ENCODE measurements at regions not wholly inside any gene's neighbourhood (a gene's known extent, or its start where the extent isn't known, plus 50 kb on each side); places are given as distances from the start of the nearest gene placed in this dataset.
A peak's percentile ranks its signal among the peaks of the same experiment; 100 is the strongest.

DNA sequence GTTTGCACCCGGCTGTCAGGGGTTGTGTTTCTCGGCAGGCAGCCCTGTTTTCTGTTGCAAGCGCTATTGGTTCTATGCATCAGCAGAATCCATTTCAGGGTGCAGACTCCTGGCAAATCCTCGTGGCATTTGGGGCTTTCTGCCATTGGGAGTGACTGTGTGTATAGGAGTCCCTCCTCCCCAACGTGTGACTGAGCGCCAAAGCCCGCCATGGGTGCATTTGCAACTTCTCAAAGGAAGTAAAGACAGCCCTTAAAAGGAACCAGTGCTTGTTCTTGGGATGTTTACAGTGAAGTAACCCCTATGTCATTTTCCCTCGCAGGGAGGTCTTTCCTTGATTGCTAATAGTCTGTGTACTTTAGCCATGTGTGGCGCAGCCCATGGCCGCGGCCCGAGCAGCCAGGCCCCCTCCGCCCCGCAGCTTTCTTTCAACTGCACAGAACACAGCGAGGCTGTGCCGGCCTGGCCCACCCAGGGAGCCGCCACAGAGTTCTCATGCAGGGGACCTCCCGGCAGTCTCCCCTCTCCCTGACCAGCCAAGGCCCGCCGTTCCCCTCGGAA lies 175.6 kb downstream of the HSD17B3 start:
- H3K4me3 ChIP-seq: no peak overlapping the region
- ATAC-seq: no peak
- TF ChIP-seq, protein P1, sequence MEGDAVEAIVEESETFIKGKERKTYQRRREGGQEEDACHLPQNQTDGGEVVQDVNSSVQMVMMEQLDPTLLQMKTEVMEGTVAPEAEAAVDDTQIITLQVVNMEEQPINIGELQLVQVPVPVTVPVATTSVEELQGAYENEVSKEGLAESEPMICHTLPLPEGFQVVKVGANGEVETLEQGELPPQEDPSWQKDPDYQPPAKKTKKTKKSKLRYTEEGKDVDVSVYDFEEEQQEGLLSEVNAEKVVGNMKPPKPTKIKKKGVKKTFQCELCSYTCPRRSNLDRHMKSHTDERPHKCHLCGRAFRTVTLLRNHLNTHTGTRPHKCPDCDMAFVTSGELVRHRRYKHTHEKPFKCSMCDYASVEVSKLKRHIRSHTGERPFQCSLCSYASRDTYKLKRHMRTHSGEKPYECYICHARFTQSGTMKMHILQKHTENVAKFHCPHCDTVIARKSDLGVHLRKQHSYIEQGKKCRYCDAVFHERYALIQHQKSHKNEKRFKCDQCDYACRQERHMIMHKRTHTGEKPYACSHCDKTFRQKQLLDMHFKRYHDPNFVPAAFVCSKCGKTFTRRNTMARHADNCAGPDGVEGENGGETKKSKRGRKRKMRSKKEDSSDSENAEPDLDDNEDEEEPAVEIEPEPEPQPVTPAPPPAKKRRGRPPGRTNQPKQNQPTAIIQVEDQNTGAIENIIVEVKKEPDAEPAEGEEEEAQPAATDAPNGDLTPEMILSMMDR (IDR thresholded peaks at IDR 0.05): no peak
- TF ChIP-seq EP300 (IDR thresholded peaks at IDR 0.05): no peak
- TF ChIP-seq POLR2AphosphoS5 (IDR thresholded peaks at IDR 0.05): no peak
- no peak for TF ChIP-seq POLR2A (IDR thresholded peaks at IDR 0.05)
- no peaks in the 10 kb centered on the region for H3K36me3 ChIP-seq
- no peaks in the 10 kb centered on the region for H3K9me3 ChIP-seq
- peaks cover 0 to 12% (median 0%) of the 10 kb centered on the region in 3 donors for H3K4me1 ChIP-seq
- WGBS, 2 donors (ENCODE audit: low coverage in 1 of 2): 55 to 92% methylated on average over 2 to 8 of the region's 21 CpGs
- H3K27me3 ChIP-seq: no peaks in the 10 kb centered on the region
- no peak overlapping the region for H3K27ac ChIP-seq

DNA sequence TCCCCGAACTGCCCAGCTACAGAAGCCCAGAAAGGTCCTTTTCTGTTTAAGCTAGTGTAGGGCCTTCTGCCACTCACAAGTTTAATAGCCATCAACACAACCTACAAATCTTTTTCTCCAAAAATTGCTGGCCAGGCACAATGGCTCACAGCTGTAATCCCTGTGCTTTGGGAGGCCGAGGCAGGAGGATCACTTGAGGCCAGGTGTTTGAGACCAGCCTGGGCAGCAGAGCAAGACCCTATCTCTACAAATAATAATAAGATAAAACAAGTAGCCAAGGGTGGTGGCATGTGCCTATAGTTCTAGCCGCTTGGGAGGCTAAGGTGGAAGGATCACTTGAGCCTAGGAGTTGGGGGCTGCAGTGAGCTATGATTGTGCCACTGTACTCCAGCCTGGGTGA lies 176.4 kb downstream of the HSD17B3 start:
- peaks cover 0 to 12% (median 0%) of the 10 kb centered on the region in 3 donors for H3K4me1 ChIP-seq
- ATAC-seq: no peak
- no peaks in the 10 kb centered on the region for H3K27me3 ChIP-seq
- 0 to 100% methylated on average over 1 to 2 of the region's 3 CpGs for WGBS, 2 donors (ENCODE audit: low coverage in 1 of 2)
- H3K27ac ChIP-seq: no peak overlapping the region
- TF ChIP-seq, protein P1 (IDR thresholded peaks at IDR 0.05): no peak
- no peak for TF ChIP-seq EP300 (IDR thresholded peaks at IDR 0.05)
- no peak for TF ChIP-seq POLR2AphosphoS5 (IDR thresholded peaks at IDR 0.05)
- no peak for TF ChIP-seq POLR2A (IDR thresholded peaks at IDR 0.05)
- H3K36me3 ChIP-seq: no peaks in the 10 kb centered on the region
- no peak overlapping the region for H3K4me3 ChIP-seq
- H3K9me3 ChIP-seq: no peaks in the 10 kb centered on the region

DNA sequence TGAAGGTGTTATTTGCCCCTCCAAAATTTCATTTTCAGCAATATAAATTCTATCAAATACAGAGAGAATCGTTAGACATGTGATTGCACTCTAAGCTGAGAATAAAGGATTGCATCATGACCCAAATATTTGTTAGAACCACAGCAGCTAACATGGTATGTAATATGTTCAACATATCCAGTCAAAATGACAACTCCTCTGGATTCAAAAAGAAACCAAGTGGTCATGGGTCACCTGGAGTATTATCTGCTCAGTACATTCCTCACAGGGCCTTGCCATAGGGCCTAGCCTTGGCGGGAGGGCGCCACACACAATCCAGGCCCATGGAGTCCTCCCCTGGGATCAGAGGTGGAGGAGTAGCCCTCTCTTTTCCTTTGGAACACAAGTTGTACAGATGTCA lies 179.2 kb downstream of the HSD17B3 start:
- Histone ChIP-seq H3K4me3 (no peak overlapping the region), H3K27ac (peak overlapping the region in 1 of 4 donors; percentile 33), H3K36me3 (no peaks in the 10 kb centered on the region), H3K4me1 (peaks cover 0 to 12% (median 0%) of the 10 kb centered on the region in 3 donors), H3K9me3 (peaks cover 0 to 14% (median 0%) of the 10 kb centered on the region in 3 donors), H3K27me3 (no peaks in the 10 kb centered on the region)
- peak; percentile 47 for ATAC-seq
- TF ChIP-seq EP300 (IDR thresholded peaks at IDR 0.05) (no peak), POLR2A (IDR thresholded peaks at IDR 0.05) (no peak), POLR2AphosphoS5 (IDR thresholded peaks at IDR 0.05) (no peak)
- TF ChIP-seq, protein P1 (IDR thresholded peaks at IDR 0.05): no peak
- 61 to 63% methylated on average over 1 to 2 of the region's 3 CpGs for WGBS, 2 donors (ENCODE audit: low coverage in 1 of 2)

DNA sequence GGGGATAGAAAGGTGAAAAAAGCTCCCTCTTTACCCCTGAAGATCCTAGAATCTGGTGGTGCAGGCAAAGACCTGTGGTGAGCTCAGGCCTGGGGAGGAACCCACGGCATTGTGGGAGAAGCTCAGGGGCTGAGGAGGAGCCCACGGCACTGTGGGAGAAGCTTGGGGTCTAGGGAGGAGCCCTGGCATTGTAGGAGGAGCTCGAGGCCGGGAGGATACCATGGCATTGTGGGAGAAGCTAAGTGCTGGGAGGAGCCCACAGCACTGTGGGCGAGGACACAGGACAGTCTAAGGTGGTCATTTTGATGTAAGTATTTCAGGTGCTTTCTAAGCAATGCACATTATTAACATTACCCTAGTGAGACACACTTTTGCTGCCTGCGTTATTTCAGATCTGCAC lies 179.7 kb downstream of the HSD17B3 start:
- Histone ChIP-seq H3K27me3 (no peaks in the 10 kb centered on the region), H3K9me3 (peaks cover 0 to 14% (median 0%) of the 10 kb centered on the region in 3 donors), H3K4me3 (no peak overlapping the region), H3K27ac (no peak overlapping the region), H3K4me1 (peaks cover 0 to 12% (median 0%) of the 10 kb centered on the region in 3 donors), H3K36me3 (no peaks in the 10 kb centered on the region)
- TF ChIP-seq EP300 (IDR thresholded peaks at IDR 0.05) (no peak), POLR2A (IDR thresholded peaks at IDR 0.05) (no peak), POLR2AphosphoS5 (IDR thresholded peaks at IDR 0.05) (no peak)
- TF ChIP-seq, protein P1 (IDR thresholded peaks at IDR 0.05): no peak
- peak; percentile 34 for ATAC-seq
- WGBS, 2 donors (ENCODE audit: low coverage in 1 of 2): 75 to 79% methylated on average over 5 of the region's 6 CpGs

DNA sequence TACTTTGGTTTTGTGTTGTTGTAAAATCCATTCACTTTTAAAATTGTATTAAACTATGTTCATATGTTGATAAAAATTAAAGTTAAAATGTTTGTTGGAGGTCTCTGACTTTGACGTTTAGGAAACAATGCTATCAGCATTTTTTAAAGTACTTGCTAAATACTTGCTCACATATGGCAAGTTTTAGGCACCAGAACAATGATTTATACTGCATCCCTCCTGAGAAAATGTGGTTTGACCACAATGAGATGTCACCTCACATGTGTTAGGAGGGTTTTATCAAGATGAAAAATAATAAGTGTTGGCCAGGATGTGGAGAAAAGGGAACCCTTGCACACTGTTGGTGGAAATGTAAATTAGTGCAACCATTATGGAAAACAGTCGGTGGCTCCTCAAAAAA lies 180.8 kb downstream of the HSD17B3 start:
- Histone ChIP-seq H3K9me3 (peaks cover 0 to 14% (median 0%) of the 10 kb centered on the region in 3 donors), H3K36me3 (no peaks in the 10 kb centered on the region), H3K4me3 (no peak overlapping the region), H3K4me1 (peaks cover 0 to 21% (median 3%) of the 10 kb centered on the region in 3 donors), H3K27ac (no peak overlapping the region), H3K27me3 (no peaks in the 10 kb centered on the region)
- TF ChIP-seq POLR2A (IDR thresholded peaks at IDR 0.05) (no peak), EP300 (IDR thresholded peaks at IDR 0.05) (no peak), POLR2AphosphoS5 (IDR thresholded peaks at IDR 0.05) (no peak)
- TF ChIP-seq, protein P1 (IDR thresholded peaks at IDR 0.05): no peak
- ATAC-seq: no peak
- WGBS, 2 donors (ENCODE audit: low coverage in 1 of 2): 54 to 87% methylated on average over 2 of the region's 2 CpGs
